ENCODE measurements at regions not wholly inside any gene's neighbourhood (a gene's known extent, or its start where the extent isn't known, plus 50 kb on each side); places are given as distances from the start of the nearest gene placed in this dataset.

- H3K4me1 ChIP-seq (replicated peaks in 1 of 2; ENCODE audit: control insufficient read depth in 2 of 2, insufficient read depth in 2 of 2, low read length in 2 of 2): no peaks in the 10 kb centered on the region
- DNase-seq (ENCODE audit: extremely low read depth in 1 of 4, low spot score in 3 of 4): no peak
- no peaks in the 10 kb centered on the region for H3K36me3 ChIP-seq (ENCODE audit: control insufficient read depth, insufficient read depth, low read length)
- no peaks in the 10 kb centered on the region for H3K9me1 ChIP-seq (ENCODE audit: control insufficient read depth, insufficient read depth, low read length)
- intact Hi-C loops (cut with micrococcal nuclease): no loop called here
- 0% methylated on average over 1 of the region's 1 CpG for WGBS (ENCODE audit: insufficient coverage, low coverage, missing lambda C conversion rate)
- no peak overlapping the region for H2AFZ ChIP-seq (ENCODE audit: low read depth, low read length)
- no peak for ATAC-seq
- no peaks in the 10 kb centered on the region for H3K9me3 ChIP-seq (replicated peaks; ENCODE audit: control insufficient read depth, insufficient read depth, low read depth, low read length)
- in situ Hi-C loops (cut with MboI): no loop called here
- no peak overlapping the region for H3K4me2 ChIP-seq (ENCODE audit: insufficient read depth, low read length)
- POLR2A ChIA-PET: no interaction called here
- H3K4me3 ChIP-seq: no peak overlapping the region
- CTCF ChIA-PET (ENCODE audit: low intra/inter-chr PET ratio): no interaction called here
- H3K9ac ChIP-seq (ENCODE audit: insufficient read depth in 1 of 2, low read depth in 2 of 2, low read length in 2 of 2): no peak overlapping the region
- no TSS peak for BruUV-seq (replicated peaks)
- no peaks in the 10 kb centered on the region for H4K20me1 ChIP-seq (replicated peaks; ENCODE audit: control insufficient read depth, insufficient read depth, low read length)
- TF ChIP-seq ZNF121 (CRISPR knock-in tag; conservative IDR thresholded peaks at IDR 0.05) (no peak), SP2 (IDR thresholded peaks at IDR 0.05; ENCODE audit: extremely low read depth, low read depth, low read length, poor library complexity, severe bottlenecking) (no peak), RFX7 (CRISPR knock-in tag; IDR thresholded peaks at IDR 0.05) (no peak), CBX3 (IDR thresholded peaks at IDR 0.05; ENCODE audit: borderline replicate concordance in 1 of 2, low read length in 2 of 2) (no peak), U2AF2 (optimal IDR thresholded peaks at IDR 0.05; ENCODE audit: low read depth, low read length) (no peak), ZNF707 (CRISPR knock-in tag; conservative IDR thresholded peaks at IDR 0.05) (no peak), CSDE1 (IDR thresholded peaks at IDR 0.05) (no peak), ZKSCAN1 (IDR thresholded peaks at IDR 0.05; ENCODE audit: low read depth, low read length) (no peak)
- TF ChIP-seq, protein P1, sequence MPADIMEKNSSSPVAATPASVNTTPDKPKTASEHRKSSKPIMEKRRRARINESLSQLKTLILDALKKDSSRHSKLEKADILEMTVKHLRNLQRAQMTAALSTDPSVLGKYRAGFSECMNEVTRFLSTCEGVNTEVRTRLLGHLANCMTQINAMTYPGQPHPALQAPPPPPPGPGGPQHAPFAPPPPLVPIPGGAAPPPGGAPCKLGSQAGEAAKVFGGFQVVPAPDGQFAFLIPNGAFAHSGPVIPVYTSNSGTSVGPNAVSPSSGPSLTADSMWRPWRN (IDR thresholded peaks at IDR 0.05; ENCODE audit: low read depth): no peak
- no peaks in the 10 kb centered on the region for H3K79me2 ChIP-seq (ENCODE audit: control insufficient read depth, insufficient read depth, low read length)
- FAIRE-seq: no peak
- no peaks in the 10 kb centered on the region for H3K27me3 ChIP-seq (ENCODE audit: control insufficient read depth in 2 of 2, insufficient read depth in 2 of 2, low read length in 2 of 2)
- H3K27ac ChIP-seq (ENCODE audit: extremely low read depth, low read depth, low read length): no peak overlapping the region
Measured at GRCh38 chr2:82316586-82316985, 2012.0 kb upstream of the LRRTM1 start.
